GM12892 (cell line): ENCODE measurements at regions not wholly inside any gene's neighbourhood (a gene's known extent, or its start where the extent isn't known, plus 50 kb on each side); places are given as distances from the start of the nearest gene placed in this dataset.

Experiments used
- POLR2A ChIP-seq: IDR thresholded peaks from 2 replicates; pipeline ENCODE4 v1.6.1; 2011; ENCODE audit warnings: low read depth, low read length, control low read depth
- POLR2AphosphoS5 ChIP-seq: IDR thresholded peaks from 2 replicates; pipeline ENCODE4 v1.6.1; 2011; ENCODE audit warnings: low read depth, low read length, control low read depth
- TAF1 ChIP-seq: IDR thresholded peaks from 2 replicates; pipeline ENCODE4 v1.6.1; 2011; ENCODE audit warnings: low read depth, mild to moderate bottlenecking, control low read depth, low read length, borderline replicate concordance

DNA sequence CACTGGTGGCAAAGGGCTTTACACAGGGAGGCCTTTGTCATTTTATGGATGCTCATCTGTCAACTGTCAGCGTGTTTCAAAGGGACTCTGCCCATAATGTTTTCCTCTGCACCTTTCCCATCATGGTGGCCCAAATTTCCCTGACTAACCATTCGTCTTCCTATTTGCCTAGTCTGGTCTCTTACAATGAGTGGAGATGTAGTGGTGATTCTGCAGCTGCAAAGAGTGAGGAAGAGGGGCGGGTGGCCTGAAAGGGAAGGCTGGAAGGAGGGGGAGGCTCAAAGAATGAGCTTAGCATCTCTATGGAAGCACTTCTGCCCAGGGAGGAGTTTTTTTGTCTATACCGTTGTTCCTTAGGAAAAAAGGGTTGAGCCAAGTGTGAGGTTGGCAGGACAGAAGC, 447.5 kb downstream of the NKX6-1 start:
- TF ChIP-seq POLR2A (no peak), POLR2AphosphoS5 (no peak), TAF1 (no peak)
